NB4 (cell line): ENCODE measurements at regions not wholly inside any gene's neighbourhood (a gene's known extent, or its start where the extent isn't known, plus 50 kb on each side); places are given as distances from the start of the nearest gene placed in this dataset.

Source experiments
- DNase-seq: peaks from one replicate; pipeline ENCODE4 v3.0.0; 2010; ENCODE audit warnings: low read depth
- H3K4me3 ChIP-seq: one replicate; pipeline ENCODE4 v1.5.1; 2011; ENCODE audit warnings: mild to moderate bottlenecking, low read depth, low read length, moderate library complexity
- CTCF ChIP-seq: IDR thresholded peaks from one replicate; pipeline ENCODE4 v1.5.1; 2012; ENCODE audit warnings: low read depth, low read length
- MAX ChIP-seq: IDR thresholded peaks from 2 replicates; pipeline ENCODE4 v1.6.1; 2011; ENCODE audit warnings: low read depth, low read length
- MYC ChIP-seq: IDR thresholded peaks from 2 replicates; pipeline ENCODE4 v1.6.1; 2011; ENCODE audit warnings: low read depth, low read length
- POLR2A ChIP-seq: IDR thresholded peaks from 2 replicates; pipeline ENCODE4 v1.6.1; 2011; ENCODE audit warnings: mild to moderate bottlenecking; ENCODE audit not compliant: insufficient read length; ENCODE audit errors: extremely low read depth

DNA sequence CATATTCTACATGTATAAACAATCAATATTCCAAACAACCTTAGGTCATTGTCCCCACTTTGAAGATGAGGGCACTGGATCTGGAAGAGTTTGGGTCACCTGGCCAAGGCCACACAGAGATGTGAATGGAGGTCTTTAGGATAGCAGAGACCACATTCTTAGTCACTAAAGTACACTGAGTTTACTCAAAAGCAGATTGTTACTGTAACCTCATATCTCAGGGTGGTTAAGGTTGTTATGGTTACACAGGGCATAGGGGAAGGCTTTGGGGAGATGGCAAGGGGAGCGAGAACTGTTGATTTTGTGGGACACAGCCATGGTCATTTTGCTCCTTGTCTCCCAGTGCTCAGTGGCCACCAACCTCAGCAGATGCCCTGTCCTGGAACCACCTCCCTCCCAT, 109.4 kb downstream of the GATA6 start:
- TF ChIP-seq MYC (no peak), CTCF (no peak), POLR2A (no peak), MAX (no peak)
- no peak for DNase-seq
- H3K4me3 ChIP-seq: no peak overlapping the region

- no peak for DNase-seq
- TF ChIP-seq MYC (no peak), MAX (no peak), CTCF (no peak)
- no peak overlapping the region for H3K4me3 ChIP-seq
These were observed 108.4 kb downstream of the GATA6 start for GRCh38 chr18:22277758-22278157.

- no peak for DNase-seq
- no peak overlapping the region for H3K4me3 ChIP-seq
- no peak for TF ChIP-seq MYC
- TF ChIP-seq CTCF: no peak
- no peak for TF ChIP-seq MAX
- TF ChIP-seq POLR2A: no peak
These were observed 106.9 kb downstream of the GATA6 start for GRCh38 chr18:22276334-22276713.

GRCh38 chr18:22275706-22276333, 106.4 kb downstream of the GATA6 start:
- H3K4me3 ChIP-seq: no peak overlapping the region
- DNase-seq: no peak
- TF ChIP-seq MAX (no peak), POLR2A (no peak), MYC (no peak), CTCF (no peak)

DNA sequence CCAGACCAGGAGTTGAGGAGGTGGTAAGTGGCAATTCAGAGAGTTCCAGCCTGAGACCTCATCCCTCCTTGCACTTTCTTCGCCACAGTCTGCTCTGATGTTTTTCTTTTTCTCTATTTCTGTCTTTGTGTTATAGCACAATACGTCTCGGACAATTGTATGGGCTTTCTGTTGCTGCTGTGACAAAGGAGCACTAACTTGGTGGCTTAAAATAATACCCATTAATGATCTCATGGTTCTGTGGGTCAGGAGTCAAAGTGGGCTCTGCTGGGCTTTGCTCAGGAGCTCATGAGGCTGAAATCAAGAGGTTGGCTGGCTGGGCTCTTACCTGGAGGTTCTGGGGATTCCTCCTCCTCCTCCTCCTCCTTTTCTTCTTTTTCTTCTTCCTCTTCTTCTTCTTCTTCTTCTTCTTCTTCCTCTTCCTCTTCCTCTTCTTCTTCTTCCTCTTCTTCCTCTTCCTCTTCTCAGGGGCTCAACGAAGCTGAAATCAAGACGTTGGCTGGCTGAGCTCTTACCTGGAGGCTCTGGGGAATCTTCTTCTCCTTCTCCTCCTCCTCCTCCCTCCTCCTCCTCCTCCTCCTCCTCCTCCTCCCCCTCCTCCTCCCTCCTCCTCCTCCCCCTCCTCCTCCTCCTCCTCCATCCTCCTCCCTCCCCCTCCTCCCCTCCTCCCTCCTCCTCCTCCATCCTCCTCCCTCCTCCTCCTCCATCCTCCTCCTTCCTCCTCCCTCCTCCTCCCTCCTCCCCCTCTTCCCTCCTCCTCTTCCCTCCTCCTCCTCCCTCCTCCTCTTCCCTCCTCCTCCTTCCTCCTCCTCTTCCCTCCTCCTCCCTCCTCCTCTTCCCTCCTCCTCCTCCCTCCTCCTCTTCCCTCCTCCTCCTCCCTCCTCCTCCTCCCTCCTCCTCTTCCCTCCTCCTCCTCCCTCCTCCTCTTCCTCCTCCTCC, 104.0 kb downstream of the GATA6 start:
- DNase-seq: no peak

More for the DNA sequence above, 104.0 kb downstream of the GATA6 start:
- TF ChIP-seq MYC (no peak), CTCF (no peak), MAX (no peak), POLR2A (no peak)
- no peak overlapping the region for H3K4me3 ChIP-seq
